ENCODE measurements at regions not wholly inside any gene's neighbourhood (a gene's known extent, or its start where the extent isn't known, plus 50 kb on each side); places are given as distances from the start of the nearest gene placed in this dataset.

DNA sequence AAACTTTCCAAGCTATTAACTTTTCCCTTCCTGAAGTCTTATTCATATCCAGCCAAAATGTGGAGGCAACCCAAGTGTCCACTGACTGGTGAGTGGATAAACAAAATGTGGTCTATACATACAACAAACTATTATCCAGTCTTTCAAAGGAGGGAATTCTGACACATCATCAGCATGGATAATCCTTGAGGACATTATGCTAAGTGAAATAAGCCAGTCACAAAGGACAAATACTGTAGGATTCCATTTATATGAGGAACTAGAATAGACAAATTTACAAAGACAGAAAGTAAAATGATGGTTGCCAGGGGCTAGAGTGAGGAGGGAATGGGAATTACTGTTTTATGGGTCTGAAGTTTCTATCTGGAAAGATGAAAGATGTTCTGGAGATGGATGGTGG, 178.7 kb upstream of the PITX2 start:
- no peak for TF ChIP-seq CREB1 (IDR thresholded peaks at IDR 0.05; ENCODE audit: low read depth)
- TF ChIP-seq TEAD4 (IDR thresholded peaks at IDR 0.05) = no peak
- no peak for TF ChIP-seq EP300 (IDR thresholded peaks at IDR 0.05; ENCODE audit: borderline replicate concordance)
- no peak for TF ChIP-seq MAX (IDR thresholded peaks at IDR 0.05)
- TF ChIP-seq REST (IDR thresholded peaks at IDR 0.05; ENCODE audit: low read depth) = no peak
- no peak for TF ChIP-seq RAD21 (IDR thresholded peaks at IDR 0.05; ENCODE audit: low read depth)
- TF ChIP-seq YY1 (IDR thresholded peaks at IDR 0.05; ENCODE audit: low read depth) = no peak
- no peak for TF ChIP-seq TAF1 (IDR thresholded peaks at IDR 0.05; ENCODE audit: low read depth)
- TF ChIP-seq, protein P1, sequence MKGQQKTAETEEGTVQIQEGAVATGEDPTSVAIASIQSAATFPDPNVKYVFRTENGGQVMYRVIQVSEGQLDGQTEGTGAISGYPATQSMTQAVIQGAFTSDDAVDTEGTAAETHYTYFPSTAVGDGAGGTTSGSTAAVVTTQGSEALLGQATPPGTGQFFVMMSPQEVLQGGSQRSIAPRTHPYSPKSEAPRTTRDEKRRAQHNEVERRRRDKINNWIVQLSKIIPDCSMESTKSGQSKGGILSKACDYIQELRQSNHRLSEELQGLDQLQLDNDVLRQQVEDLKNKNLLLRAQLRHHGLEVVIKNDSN (IDR thresholded peaks at IDR 0.05) = no peak
- TF ChIP-seq ZBTB7A (IDR thresholded peaks at IDR 0.05; ENCODE audit: low read depth) = no peak
- no peak for TF ChIP-seq CEBPB (IDR thresholded peaks at IDR 0.05)

Data from Ishikawa (cell line).